ENCODE measurements at regions not wholly inside any gene's neighbourhood (a gene's known extent, or its start where the extent isn't known, plus 50 kb on each side); places are given as distances from the start of the nearest gene placed in this dataset.

- Histone ChIP-seq H3K9ac (ENCODE audit: low read length) (no peak overlapping the region), H4K20me1 (ENCODE audit: insufficient read depth) (no peaks in the 10 kb centered on the region), H3K4me2 (ENCODE audit: low read length) (no peak overlapping the region), H3K79me2 (replicated peaks; ENCODE audit: insufficient read depth, low read length) (no peaks in the 10 kb centered on the region), H3K9me2 (ENCODE audit: insufficient read depth, low read length) (no peaks in the 10 kb centered on the region), H3K9me3 (ENCODE audit: low read length) (peaks cover 10% of the 10 kb centered on the region), H3K27ac (ENCODE audit: low read length) (no peak overlapping the region), H3F3A (ENCODE audit: insufficient read depth, low read length, poor library complexity, severe bottlenecking) (no peaks in the 10 kb centered on the region), H3K4me3 (ENCODE audit: low read length) (no peak overlapping the region), H3K36me3 (ENCODE audit: insufficient read depth, low read length) (no peaks in the 10 kb centered on the region), H2AFZ (ENCODE audit: low read depth, low read length) (no peak overlapping the region), H3K27me3 (ENCODE audit: insufficient read depth, low read depth, low read length) (no peaks in the 10 kb centered on the region)
- TF ChIP-seq MXI1 (conservative IDR thresholded peaks at IDR 0.05; ENCODE audit: poor library complexity, severe bottlenecking) = no peak
- no peak for TF ChIP-seq TAF1 (IDR thresholded peaks at IDR 0.05; ENCODE audit: low read depth)
- no peak for TF ChIP-seq REST (IDR thresholded peaks at IDR 0.05; ENCODE audit: borderline replicate concordance)
- no peak for TF ChIP-seq POLR2AphosphoS5 (IDR thresholded peaks at IDR 0.05)
- no peak for TF ChIP-seq RAD21 (conservative IDR thresholded peaks at IDR 0.05)
- no peak for TF ChIP-seq EZH2 (IDR thresholded peaks at IDR 0.05; ENCODE audit: borderline replicate concordance, insufficient read depth, low read length, poor library complexity, severe bottlenecking)
- TF ChIP-seq SMC3 (conservative IDR thresholded peaks at IDR 0.05; ENCODE audit: poor library complexity) = no peak
- TF ChIP-seq CTCF (IDR thresholded peaks at IDR 0.05; ENCODE audit: poor library complexity, severe bottlenecking) = no peak
- TF ChIP-seq EP300 (conservative IDR thresholded peaks at IDR 0.05; ENCODE audit: poor library complexity, severe bottlenecking) = no peak
Observed at GRCh38 chr1:5711956-5712645, 280.1 kb downstream of the NPHP4 start.

GRCh38 chr1:5711079-5711478, 281.1 kb downstream of the NPHP4 start:
- Histone ChIP-seq H3K79me2 (replicated peaks; ENCODE audit: insufficient read depth, low read length) (no peaks in the 10 kb centered on the region), H3K27me3 (ENCODE audit: insufficient read depth, low read depth, low read length) (no peaks in the 10 kb centered on the region)
- TF ChIP-seq POLR2AphosphoS5 (IDR thresholded peaks at IDR 0.05) = no peak
- no peak for TF ChIP-seq SMC3 (conservative IDR thresholded peaks at IDR 0.05; ENCODE audit: poor library complexity)
- TF ChIP-seq RAD21 (conservative IDR thresholded peaks at IDR 0.05) = no peak
- no peak for TF ChIP-seq MXI1 (conservative IDR thresholded peaks at IDR 0.05; ENCODE audit: poor library complexity, severe bottlenecking)
- no peak for TF ChIP-seq EZH2 (IDR thresholded peaks at IDR 0.05; ENCODE audit: borderline replicate concordance, insufficient read depth, low read length, poor library complexity, severe bottlenecking)
- TF ChIP-seq EP300 (conservative IDR thresholded peaks at IDR 0.05; ENCODE audit: poor library complexity, severe bottlenecking) = no peak
- TF ChIP-seq REST (IDR thresholded peaks at IDR 0.05; ENCODE audit: borderline replicate concordance) = no peak
- no peak for TF ChIP-seq TAF1 (IDR thresholded peaks at IDR 0.05; ENCODE audit: low read depth)
- TF ChIP-seq CTCF (IDR thresholded peaks at IDR 0.05; ENCODE audit: poor library complexity, severe bottlenecking) = no peak

More at GRCh38 chr1:5711079-5711478, 281.1 kb downstream of the NPHP4 start:
- Histone ChIP-seq H3K4me3 (ENCODE audit: low read length) (no peak overlapping the region), H4K20me1 (ENCODE audit: insufficient read depth) (no peaks in the 10 kb centered on the region), H3F3A (ENCODE audit: insufficient read depth, low read length, poor library complexity, severe bottlenecking) (no peaks in the 10 kb centered on the region), H3K9me2 (ENCODE audit: insufficient read depth, low read length) (no peaks in the 10 kb centered on the region), H3K27ac (ENCODE audit: low read length) (no peak overlapping the region), H3K9ac (ENCODE audit: low read length) (no peak overlapping the region), H2AFZ (ENCODE audit: low read depth, low read length) (no peak overlapping the region), H3K9me3 (ENCODE audit: low read length) (peaks cover 10% of the 10 kb centered on the region), H3K36me3 (ENCODE audit: insufficient read depth, low read length) (no peaks in the 10 kb centered on the region), H3K4me2 (ENCODE audit: low read length) (no peak overlapping the region)
